Stomach smooth muscle (tissue), 2 donors: ENCODE measurements at regions not wholly inside any gene's neighbourhood (a gene's known extent, or its start where the extent isn't known, plus 50 kb on each side); places are given as distances from the start of the nearest gene placed in this dataset.

ENCODE experiments used
- H3K27ac ChIP-seq: one replicate; pipeline ENCODE4 v1.7.0; 2013; ENCODE audit warnings: mild to moderate bottlenecking, low read length, inconsistent platforms
- H3K27me3 ChIP-seq, 2 donors: one replicate each; pipeline ENCODE4 v1.7.0; 2013; ENCODE audit warnings: low read length in 2 of 2; ENCODE audit not compliant: insufficient read depth in 2 of 2, control insufficient read depth in 1 of 2
- H3K36me3 ChIP-seq, 2 donors: one replicate each; pipeline ENCODE4 v1.7.0; 2013; ENCODE audit warnings: low read length in 2 of 2; ENCODE audit not compliant: control insufficient read depth in 2 of 2, insufficient read depth in 2 of 2
- H3K4me1 ChIP-seq: one replicate; pipeline ENCODE4 v1.7.0; 2013; ENCODE audit warnings: low read length; ENCODE audit not compliant: control insufficient read depth, insufficient read depth
- H3K4me3 ChIP-seq, 2 donors: one replicate each; pipeline ENCODE4 v1.7.0; 2013; ENCODE audit warnings: low read length in 2 of 2
- H3K9ac ChIP-seq, 2 donors: one replicate each; pipeline ENCODE4 v1.7.0; 2013; ENCODE audit warnings: low read length in 2 of 2, mild to moderate bottlenecking in 1 of 2
- H3K9me3 ChIP-seq, 2 donors: one replicate each; pipeline ENCODE4 v1.7.0; 2013; ENCODE audit warnings: low read length in 2 of 2; ENCODE audit not compliant: control insufficient read depth in 2 of 2
- donor health status: healthy.
- donor health status: Pancreatic carcinoma.

- no peaks in the 10 kb centered on the region for H3K4me1 ChIP-seq
- no peak overlapping the region for H3K4me3 ChIP-seq
- no peak overlapping the region for H3K9ac ChIP-seq
- H3K36me3 ChIP-seq = no peaks in the 10 kb centered on the region
- no peaks in the 10 kb centered on the region for H3K27me3 ChIP-seq
- H3K9me3 ChIP-seq = no peaks in the 10 kb centered on the region
- H3K27ac ChIP-seq = no peak overlapping the region
Observed at GRCh38 chr1:95548211-95548610, 314.2 kb downstream of the RWDD3 start.

GRCh38 chr1:95551201-95551600 lies 317.2 kb downstream of the RWDD3 start:
- H3K27me3 ChIP-seq = no peaks in the 10 kb centered on the region
- no peak overlapping the region for H3K9ac ChIP-seq
- H3K4me1 ChIP-seq = no peaks in the 10 kb centered on the region
- H3K4me3 ChIP-seq = no peak overlapping the region
- no peak overlapping the region for H3K27ac ChIP-seq
- H3K36me3 ChIP-seq = no peaks in the 10 kb centered on the region
- H3K9me3 ChIP-seq = no peaks in the 10 kb centered on the region

DNA sequence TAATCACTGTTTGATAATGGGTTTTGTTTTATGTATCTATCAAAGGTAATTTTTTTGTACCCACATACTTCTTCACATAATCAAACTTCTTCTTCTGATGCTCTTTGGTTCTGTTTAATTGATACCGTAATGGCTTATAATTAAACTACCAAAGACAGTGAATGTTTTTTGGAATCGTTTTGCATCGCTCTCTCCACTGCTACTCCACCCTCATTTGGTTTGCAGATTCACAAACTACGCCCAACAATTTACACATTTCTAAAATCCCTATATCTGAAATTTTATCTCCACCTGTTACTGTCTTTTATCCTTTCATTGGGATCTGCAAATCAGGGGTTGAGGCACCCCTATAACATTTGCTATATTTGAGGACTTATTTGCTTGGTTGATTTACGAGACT lies 319.6 kb downstream of the RWDD3 start:
- no peak overlapping the region for H3K27ac ChIP-seq

GRCh38 chr1:95554408-95554807 lies 320.4 kb downstream of the RWDD3 start:
- no peak overlapping the region for H3K9ac ChIP-seq
- no peak overlapping the region for H3K4me3 ChIP-seq
- no peak overlapping the region for H3K27ac ChIP-seq
- no peaks in the 10 kb centered on the region for H3K27me3 ChIP-seq
- no peaks in the 10 kb centered on the region for H3K9me3 ChIP-seq
- H3K36me3 ChIP-seq = no peaks in the 10 kb centered on the region
- H3K4me1 ChIP-seq = no peaks in the 10 kb centered on the region

More for the DNA sequence above, 319.6 kb downstream of the RWDD3 start:
- Histone ChIP-seq H3K4me1 (no peaks in the 10 kb centered on the region), H3K36me3 (no peaks in the 10 kb centered on the region), H3K27me3 (no peaks in the 10 kb centered on the region), H3K9ac (no peak overlapping the region), H3K4me3 (no peak overlapping the region), H3K9me3 (no peaks in the 10 kb centered on the region)

GRCh38 chr1:95558791-95559190 lies 324.8 kb downstream of the RWDD3 start:
- Histone ChIP-seq H3K36me3 (no peaks in the 10 kb centered on the region), H3K4me3 (no peak overlapping the region), H3K27ac (no peak overlapping the region), H3K27me3 (no peaks in the 10 kb centered on the region), H3K4me1 (no peaks in the 10 kb centered on the region), H3K9me3 (no peaks in the 10 kb centered on the region), H3K9ac (no peak overlapping the region)

DNA sequence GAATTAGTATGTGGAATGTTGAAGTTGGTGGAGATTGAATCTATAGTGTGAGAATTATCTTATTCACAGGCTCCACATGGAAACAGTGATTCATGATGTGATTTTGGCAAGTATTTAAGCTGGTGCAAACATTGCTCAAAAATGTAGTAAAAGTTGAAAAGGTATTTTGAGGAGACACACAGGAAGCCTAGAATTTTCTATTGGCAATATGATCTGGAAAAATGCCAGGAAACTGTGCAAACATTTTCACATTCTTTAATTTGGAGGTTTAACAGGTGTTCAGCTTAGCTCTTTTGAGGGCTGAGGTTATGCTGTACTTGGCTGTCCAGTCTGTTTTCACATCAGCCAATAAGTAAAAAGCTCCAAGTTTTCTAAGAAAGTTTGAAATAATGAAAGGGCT lies 327.3 kb downstream of the RWDD3 start:
- H3K9me3 ChIP-seq = no peaks in the 10 kb centered on the region
- no peaks in the 10 kb centered on the region for H3K27me3 ChIP-seq
- H3K4me1 ChIP-seq = no peaks in the 10 kb centered on the region
- H3K4me3 ChIP-seq = no peak overlapping the region
- H3K9ac ChIP-seq = no peak overlapping the region
- H3K27ac ChIP-seq = no peak overlapping the region
- no peaks in the 10 kb centered on the region for H3K36me3 ChIP-seq

GRCh38 chr1:95562230-95562629 lies 328.2 kb downstream of the RWDD3 start:
- no peaks in the 10 kb centered on the region for H3K36me3 ChIP-seq
- H3K9ac ChIP-seq = no peak overlapping the region
- H3K4me1 ChIP-seq = no peaks in the 10 kb centered on the region
- H3K9me3 ChIP-seq = no peaks in the 10 kb centered on the region
- H3K27me3 ChIP-seq = no peaks in the 10 kb centered on the region
- H3K4me3 ChIP-seq = no peak overlapping the region
- H3K27ac ChIP-seq = no peak overlapping the region

GRCh38 chr1:95572002-95572401 lies 338.0 kb downstream of the RWDD3 start:
- no peaks in the 10 kb centered on the region for H3K9me3 ChIP-seq

DNA sequence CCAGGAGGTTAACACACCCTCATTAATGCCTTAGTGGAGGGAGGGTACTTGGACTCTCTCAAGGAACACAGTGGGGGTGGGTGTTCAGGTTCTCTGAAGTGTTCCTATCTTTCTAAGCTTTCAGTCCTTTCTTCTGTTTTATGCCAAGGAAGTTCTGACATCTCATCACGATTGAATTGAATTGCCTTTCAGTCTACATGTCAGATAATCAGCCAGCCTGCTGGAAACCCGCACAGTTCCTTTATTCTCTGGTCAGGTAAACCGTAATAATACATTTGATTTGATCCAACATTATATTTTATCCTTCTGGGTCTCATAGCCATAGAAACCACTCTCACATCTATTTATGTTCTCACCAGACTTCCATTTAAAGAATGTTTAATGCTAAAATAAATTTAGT lies 339.0 kb downstream of the RWDD3 start:
- Histone ChIP-seq H3K36me3 (no peaks in the 10 kb centered on the region), H3K9me3 (no peaks in the 10 kb centered on the region), H3K27ac (no peak overlapping the region), H3K27me3 (no peaks in the 10 kb centered on the region), H3K4me1 (no peaks in the 10 kb centered on the region), H3K9ac (no peak overlapping the region), H3K4me3 (no peak overlapping the region)

More at GRCh38 chr1:95572002-95572401, 338.0 kb downstream of the RWDD3 start:
- H3K4me1 ChIP-seq = no peaks in the 10 kb centered on the region
- H3K9ac ChIP-seq = no peak overlapping the region
- H3K4me3 ChIP-seq = no peak overlapping the region
- no peak overlapping the region for H3K27ac ChIP-seq
- H3K36me3 ChIP-seq = no peaks in the 10 kb centered on the region
- H3K27me3 ChIP-seq = no peaks in the 10 kb centered on the region

GRCh38 chr1:95575291-95575690 lies 341.3 kb downstream of the RWDD3 start:
- Histone ChIP-seq H3K27me3 (no peaks in the 10 kb centered on the region), H3K9me3 (no peaks in the 10 kb centered on the region), H3K9ac (no peak overlapping the region), H3K4me1 (no peaks in the 10 kb centered on the region), H3K27ac (no peak overlapping the region), H3K36me3 (no peaks in the 10 kb centered on the region), H3K4me3 (no peak overlapping the region)

- Histone ChIP-seq H3K27ac (no peak overlapping the region), H3K4me3 (no peak overlapping the region), H3K9ac (no peak overlapping the region), H3K36me3 (no peaks in the 10 kb centered on the region), H3K9me3 (no peaks in the 10 kb centered on the region), H3K4me1 (no peaks in the 10 kb centered on the region), H3K27me3 (no peaks in the 10 kb centered on the region)
Observed at GRCh38 chr1:95578462-95578861, 344.5 kb downstream of the RWDD3 start.
